Progenitor cell of endocrine pancreas (in vitro differentiated cells): ENCODE measurements at regions not wholly inside any gene's neighbourhood (a gene's known extent, or its start where the extent isn't known, plus 50 kb on each side); places are given as distances from the start of the nearest gene placed in this dataset.

Source experiments
- DNase-seq: peaks from one replicate; pipeline ENCODE4 v3.0.0; 2021; ENCODE audit warnings: low spot score; ENCODE audit not compliant: unreplicated experiment
- H3K27ac Mint-ChIP-seq: 2 replicates; pipeline ENCODE4 v1.8.0; 2021; ENCODE audit warnings: mild to moderate bottlenecking, moderate library complexity, mixed read lengths
- H3K27me3 Mint-ChIP-seq: 2 replicates; pipeline ENCODE4 v1.8.0; 2021; ENCODE audit warnings: mixed read lengths
- H3K36me3 Mint-ChIP-seq: 2 replicates; pipeline ENCODE4 v1.8.0; 2022; ENCODE audit warnings: mixed read lengths; ENCODE audit not compliant: insufficient read depth
- H3K4me1 Mint-ChIP-seq: 2 replicates; pipeline ENCODE4 v1.8.0; 2021; ENCODE audit warnings: low read depth, mixed read lengths
- H3K4me3 Mint-ChIP-seq: 2 replicates; pipeline ENCODE4 v1.8.0; 2021; ENCODE audit warnings: low read depth, mild to moderate bottlenecking, moderate library complexity, mixed read lengths
- H3K9me3 Mint-ChIP-seq: 2 replicates; pipeline ENCODE4 v1.8.0; 2021; ENCODE audit warnings: low read depth, mixed read lengths
- CTCF ChIP-seq: fragments of 200-600 bp; sonication (generic); IDR thresholded peaks from one replicate; pipeline ENCODE4 v1.5.0; 2021; ENCODE audit warnings: antibody characterized with exemption, mild to moderate bottlenecking; ENCODE audit not compliant: unreplicated experiment

- Mint-ChIP-seq H3K36me3 (no peaks in the 10 kb centered on the region), H3K4me1 (no peaks in the 10 kb centered on the region), H3K27ac (no peak overlapping the region), H3K27me3 (no peaks in the 10 kb centered on the region), H3K4me3 (no peak overlapping the region), H3K9me3 (peaks cover 3% of the 10 kb centered on the region)
- TF ChIP-seq CTCF, result no peak
- DNase-seq, result no peak
Measured at GRCh38 chr10:83073472-83073871, 1065.8 kb upstream of the GHITM start.

- Mint-ChIP-seq H3K4me1 (peaks cover 1% of the 10 kb centered on the region), H3K9me3 (peaks cover 3% of the 10 kb centered on the region), H3K36me3 (no peaks in the 10 kb centered on the region), H3K4me3 (no peak overlapping the region), H3K27ac (no peak overlapping the region), H3K27me3 (no peaks in the 10 kb centered on the region)
- TF ChIP-seq CTCF, result no peak
- DNase-seq, result no peak
Measured at GRCh38 chr10:83075016-83075814, 1064.1 kb upstream of the GHITM start.

GRCh38 chr10:83075815-83076355, 1063.4 kb upstream of the GHITM start:
- Mint-ChIP-seq H3K27ac (no peak overlapping the region), H3K9me3 (no peaks in the 10 kb centered on the region), H3K27me3 (no peaks in the 10 kb centered on the region), H3K4me3 (no peak overlapping the region), H3K36me3 (no peaks in the 10 kb centered on the region), H3K4me1 (peaks cover 1% of the 10 kb centered on the region)
- DNase-seq, result no peak
- no peak for TF ChIP-seq CTCF

GRCh38 chr10:83076443-83076842, 1062.9 kb upstream of the GHITM start:
- DNase-seq, result no peak
- Mint-ChIP-seq H3K36me3 (no peaks in the 10 kb centered on the region), H3K4me3 (no peak overlapping the region), H3K9me3 (no peaks in the 10 kb centered on the region), H3K27ac (no peak overlapping the region), H3K27me3 (no peaks in the 10 kb centered on the region), H3K4me1 (peaks cover 1% of the 10 kb centered on the region)
- no peak for TF ChIP-seq CTCF

- TF ChIP-seq CTCF, result no peak
- Mint-ChIP-seq H3K36me3 (no peaks in the 10 kb centered on the region), H3K27me3 (no peaks in the 10 kb centered on the region), H3K27ac (no peak overlapping the region), H3K4me3 (no peak overlapping the region), H3K9me3 (no peaks in the 10 kb centered on the region), H3K4me1 (peaks cover 1% of the 10 kb centered on the region)
- DNase-seq, result no peak
Measured at GRCh38 chr10:83078160-83078559, 1061.1 kb upstream of the GHITM start.
